Right renal pelvis (tissue), 4 donors: ENCODE measurements at regions not wholly inside any gene's neighbourhood (a gene's known extent, or its start where the extent isn't known, plus 50 kb on each side); places are given as distances from the start of the nearest gene placed in this dataset.

Experiments
- DNase-seq, 4 donors: peaks; one replicate each; pipeline ENCODE4 v3.0.0-alpha.2; 2013; ENCODE audit warnings: low read depth in 4 of 4, low spot score in 3 of 4, missing footprints in 1 of 4

GRCh38 chr2:234211797-234212196 lies 161.3 kb downstream of the SPP2 start:
- DNase-seq, result no peak

DNA sequence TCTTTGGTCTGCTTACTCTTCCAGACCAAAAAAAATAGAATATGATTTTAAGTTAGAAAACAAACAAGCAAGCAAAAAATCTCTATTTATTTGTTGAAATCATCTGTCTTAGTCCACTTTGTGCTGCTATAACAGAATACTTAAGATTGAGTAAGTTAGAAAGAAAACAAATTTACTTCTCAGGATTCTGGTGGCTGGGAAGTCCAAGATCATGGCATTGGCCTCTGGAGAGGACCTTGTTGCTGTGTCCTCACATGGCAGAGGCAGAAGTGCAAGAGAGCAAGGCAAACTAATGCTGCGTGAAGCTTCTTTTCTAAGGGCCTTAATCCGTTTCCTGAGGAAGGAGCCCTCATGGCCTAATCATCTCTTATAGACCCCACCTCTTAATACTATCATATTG lies 156.2 kb downstream of the SPP2 start:
- no peak for DNase-seq

DNA sequence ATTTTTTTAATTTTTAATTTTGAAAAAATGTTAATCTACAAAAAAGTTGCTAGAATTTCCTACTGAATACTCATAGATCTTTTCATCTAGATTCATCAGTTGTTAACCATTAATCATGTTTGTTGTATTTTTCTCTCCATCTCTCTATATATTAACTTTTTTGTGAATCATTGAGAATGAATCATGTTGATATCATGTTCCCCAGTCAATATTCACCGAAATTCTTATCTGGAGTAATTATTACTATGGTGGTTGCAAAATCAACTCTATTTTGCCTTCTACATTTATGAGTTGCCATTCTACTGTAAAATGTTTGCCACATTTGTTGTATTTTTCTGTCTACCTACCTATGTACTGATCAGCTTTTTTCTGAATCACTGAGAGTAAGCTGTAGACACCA lies 154.0 kb downstream of the SPP2 start:
- DNase-seq, result no peak

DNA sequence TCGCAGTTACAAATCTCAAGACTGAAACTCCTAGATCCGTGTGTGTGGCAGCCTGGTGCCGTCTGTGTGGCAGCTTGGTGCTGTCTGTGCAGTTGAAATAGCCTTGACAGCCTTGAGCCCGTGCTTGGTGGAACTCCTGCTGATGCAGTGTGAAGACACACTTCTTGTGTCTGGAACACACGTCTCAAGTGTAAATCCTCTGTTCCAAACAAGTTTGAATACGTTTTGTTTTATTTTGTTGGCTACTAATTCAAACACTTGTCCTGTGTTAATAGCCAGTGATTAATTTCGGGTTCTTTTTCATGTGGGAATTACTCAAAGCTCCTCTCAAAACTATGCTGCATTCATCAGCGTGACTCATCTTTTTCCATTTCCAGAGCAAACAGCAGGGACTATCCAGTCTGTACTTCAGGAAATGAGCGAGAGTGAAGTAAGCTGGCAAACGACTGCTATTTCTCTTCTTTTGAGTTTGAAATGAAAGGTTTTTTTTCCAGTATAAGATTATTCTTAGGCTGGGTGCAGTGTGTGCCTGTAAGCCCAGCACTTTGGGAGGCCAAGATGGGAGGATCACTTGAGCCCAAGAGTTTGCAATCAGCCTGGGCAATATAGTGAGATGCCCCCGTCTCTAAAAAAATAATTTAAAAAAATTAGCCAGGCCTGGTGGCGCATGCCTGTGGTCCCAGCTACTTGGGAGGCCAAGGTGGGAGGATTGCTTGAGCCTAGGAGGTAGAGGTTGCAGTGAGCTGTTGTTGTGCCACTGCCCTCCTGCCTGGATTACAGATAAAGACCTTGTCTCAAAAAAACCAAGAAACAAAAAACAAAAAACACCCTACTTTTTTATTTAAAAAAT lies 152.9 kb downstream of the SPP2 start:
- DNase-seq, result no peak

GRCh38 chr2:234202601-234203000 lies 152.1 kb downstream of the SPP2 start:
- no peak for DNase-seq

DNA sequence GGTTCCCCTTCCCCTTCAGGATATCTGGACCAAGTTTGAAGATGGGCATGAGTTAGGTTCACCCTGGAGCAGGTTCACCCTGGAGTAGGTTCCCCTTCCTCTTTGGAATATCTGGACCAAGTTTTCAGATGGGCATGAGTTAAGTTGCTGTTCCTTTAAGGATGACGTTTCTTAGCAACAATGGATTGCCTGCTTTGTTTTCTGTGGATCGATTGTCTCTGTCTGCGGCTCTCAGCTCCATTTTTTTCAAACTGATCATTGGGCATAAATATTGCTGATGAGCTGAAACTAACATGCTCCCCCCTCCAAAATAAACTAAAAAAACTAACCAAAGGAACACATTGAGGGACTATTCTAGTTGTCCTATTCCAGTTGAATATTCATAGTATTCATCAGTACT lies 149.5 kb downstream of the SPP2 start:
- DNase-seq, result no peak

GRCh38 chr2:234198976-234199375 lies 148.5 kb downstream of the SPP2 start:
- no peak for DNase-seq

DNA sequence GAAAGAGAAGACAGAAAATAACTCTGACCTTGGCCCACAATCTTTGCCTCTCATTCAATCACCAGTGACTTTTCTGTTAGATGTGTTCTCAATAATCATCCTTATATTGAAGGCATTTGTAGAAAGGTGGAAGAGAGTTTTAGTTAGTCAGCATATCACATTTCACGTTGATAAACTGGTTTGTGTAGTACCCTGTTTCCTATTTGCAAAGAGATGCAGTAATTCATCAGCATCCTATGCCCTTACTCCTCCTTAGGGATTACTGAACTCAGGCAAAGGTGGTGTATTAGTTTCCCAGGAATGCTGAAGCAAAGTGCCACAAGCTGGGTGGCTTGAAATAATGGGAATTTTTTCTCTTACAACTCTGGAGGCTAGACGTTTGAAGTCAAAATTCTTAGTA lies 145.0 kb downstream of the SPP2 start:
- DNase-seq, result no peak

- DNase-seq, result no peak
Observed at GRCh38 chr2:234193977-234194563, 143.6 kb downstream of the SPP2 start.

- DNase-seq, result no peak
Observed at GRCh38 chr2:234191819-234192407, 141.4 kb downstream of the SPP2 start.

DNA sequence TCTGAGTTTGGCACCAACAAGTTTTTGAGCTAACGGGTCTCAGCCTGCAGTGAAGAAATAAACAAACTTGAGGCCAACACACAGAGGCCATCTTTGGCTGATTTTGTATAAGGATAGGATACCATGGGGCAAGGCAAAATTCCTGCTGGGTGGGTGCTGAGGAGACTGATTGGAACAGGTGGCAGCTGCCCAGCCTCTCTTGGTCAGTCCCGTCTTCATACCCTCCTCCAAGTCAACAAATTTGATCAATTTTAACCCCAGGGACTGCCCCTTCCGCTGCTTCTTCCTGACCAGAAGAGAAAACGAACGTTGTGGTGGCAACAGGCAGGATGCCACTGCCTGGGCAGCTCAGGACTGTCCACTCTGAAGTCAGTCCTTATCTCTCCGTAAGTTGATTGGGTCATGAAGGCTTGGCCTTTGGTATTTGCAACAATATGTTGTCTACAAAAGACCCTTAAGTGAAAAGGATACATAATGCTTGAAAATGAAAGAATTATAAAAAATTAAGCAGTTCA lies 139.3 kb downstream of the SPP2 start:
- no peak for DNase-seq

DNA sequence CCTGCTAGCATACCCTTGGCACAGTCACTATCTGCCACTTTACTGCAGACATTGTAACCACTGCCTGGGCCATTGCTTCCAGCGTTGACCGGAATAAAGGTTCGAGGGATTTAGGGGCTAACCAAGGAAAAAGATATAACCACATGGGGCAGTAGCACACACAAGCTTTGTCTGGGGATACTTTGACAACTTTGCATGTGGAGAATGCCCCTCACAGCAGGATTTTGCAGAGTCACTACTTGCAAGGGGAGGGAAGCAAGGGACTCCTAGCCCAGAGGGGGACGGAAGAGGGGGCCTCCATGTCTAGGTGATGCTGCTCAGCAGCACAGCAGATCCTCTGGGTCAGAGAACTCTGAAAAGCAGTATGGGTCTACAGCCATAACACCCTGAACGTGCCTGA lies 138.7 kb downstream of the SPP2 start:
- DNase-seq, result no peak

DNA sequence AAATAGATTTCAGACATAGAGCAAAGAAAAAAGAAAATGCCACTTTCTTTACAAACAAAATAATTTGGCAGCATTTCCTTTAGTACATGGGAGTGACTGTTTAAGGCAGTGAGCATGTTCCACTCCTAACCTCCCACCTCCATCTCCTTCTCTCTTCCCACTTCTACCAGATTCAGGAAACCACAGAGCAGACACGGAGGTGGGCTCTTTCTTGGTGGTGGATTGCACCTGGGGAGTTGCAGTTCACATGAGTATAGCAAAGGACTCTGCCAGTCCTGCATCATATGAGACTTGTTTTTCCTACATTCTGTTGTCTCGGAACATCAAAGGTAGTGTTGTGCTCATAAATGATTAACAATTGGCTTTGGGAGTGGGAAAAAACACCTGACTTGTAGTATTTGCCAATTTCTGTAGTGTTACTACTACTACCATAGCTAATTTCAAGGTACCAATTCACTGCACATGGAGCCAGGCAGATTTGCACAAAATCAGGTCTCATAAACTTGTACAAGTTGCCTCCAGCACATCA lies 137.2 kb downstream of the SPP2 start:
- DNase-seq, result no peak

- DNase-seq, result no peak
Observed at GRCh38 chr2:234181121-234181520, 130.6 kb downstream of the SPP2 start.

- DNase-seq, result no peak
Observed at GRCh38 chr2:234179031-234179363, 128.5 kb downstream of the SPP2 start.

- no peak for DNase-seq
Observed at GRCh38 chr2:234178330-234179030, 128.0 kb downstream of the SPP2 start.

GRCh38 chr2:234175649-234176048 lies 125.1 kb downstream of the SPP2 start:
- no peak for DNase-seq

- DNase-seq, result no peak
Observed at GRCh38 chr2:234174742-234175141, 124.2 kb downstream of the SPP2 start.

GRCh38 chr2:234172532-234172931 lies 122.0 kb downstream of the SPP2 start:
- DNase-seq, result no peak

- DNase-seq, result no peak
Observed at GRCh38 chr2:234172066-234172465, 121.6 kb downstream of the SPP2 start.

DNA sequence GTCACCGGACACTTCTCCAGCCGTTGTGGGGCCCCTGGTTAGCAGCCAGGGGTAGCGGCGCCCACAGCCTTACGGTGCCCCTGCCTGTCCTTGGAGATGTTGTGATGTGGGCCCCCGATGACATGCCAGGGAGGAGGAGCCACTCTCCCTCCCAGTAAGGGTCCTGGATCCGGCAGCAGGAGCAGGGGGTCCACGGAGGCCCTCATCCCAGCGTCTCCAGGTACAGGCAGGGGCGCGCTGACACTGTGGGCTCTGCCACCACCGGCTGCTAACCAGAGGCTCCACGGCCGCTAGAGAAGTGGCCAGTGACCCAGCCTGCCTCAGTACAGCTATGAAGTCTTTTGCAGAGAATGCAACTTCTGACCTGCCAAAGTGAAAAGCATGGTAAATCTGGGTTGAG lies 121.2 kb downstream of the SPP2 start:
- DNase-seq, result no peak
